GM19099 (cell line): ENCODE measurements at regions not wholly inside any gene's neighbourhood (a gene's known extent, or its start where the extent isn't known, plus 50 kb on each side); places are given as distances from the start of the nearest gene placed in this dataset.

Experiments
- POLR2A ChIP-seq: IDR thresholded peaks from 3 replicates; pipeline ENCODE4 v1.6.1; 2011; ENCODE audit warnings: low read depth; ENCODE audit not compliant: insufficient read length; ENCODE audit errors: extremely low read depth

GRCh38 chr9:99449726-99450125, 227.6 kb downstream of the SEC61B start:
- no peak for TF ChIP-seq POLR2A

- no peak for TF ChIP-seq POLR2A
Observed at GRCh38 chr9:99451112-99451606, 229.1 kb downstream of the SEC61B start.

DNA sequence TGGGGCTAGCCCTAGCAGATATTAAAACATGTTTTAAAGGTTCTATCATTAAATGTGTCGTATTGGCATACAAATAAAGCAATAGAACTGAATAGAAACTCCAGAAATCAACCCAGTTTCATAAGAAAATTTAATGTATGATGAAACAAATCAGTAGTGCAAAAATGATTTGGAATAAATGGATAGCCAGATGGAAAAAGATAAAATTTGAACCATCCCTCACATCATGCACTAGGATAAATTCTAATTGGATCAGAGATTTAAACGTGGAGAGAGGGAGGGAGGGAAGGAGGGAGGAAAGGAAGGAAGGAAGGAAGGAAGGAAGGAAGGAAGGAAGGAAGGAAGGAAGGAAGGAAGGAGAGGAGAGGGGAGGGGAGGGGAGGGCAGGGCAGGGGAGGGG, 235.3 kb downstream of the SEC61B start:
- TF ChIP-seq POLR2A: no peak

GRCh38 chr9:99457981-99458380, 235.9 kb downstream of the SEC61B start:
- TF ChIP-seq POLR2A: no peak

GRCh38 chr9:99459919-99460318, 237.8 kb downstream of the SEC61B start:
- no peak for TF ChIP-seq POLR2A

DNA sequence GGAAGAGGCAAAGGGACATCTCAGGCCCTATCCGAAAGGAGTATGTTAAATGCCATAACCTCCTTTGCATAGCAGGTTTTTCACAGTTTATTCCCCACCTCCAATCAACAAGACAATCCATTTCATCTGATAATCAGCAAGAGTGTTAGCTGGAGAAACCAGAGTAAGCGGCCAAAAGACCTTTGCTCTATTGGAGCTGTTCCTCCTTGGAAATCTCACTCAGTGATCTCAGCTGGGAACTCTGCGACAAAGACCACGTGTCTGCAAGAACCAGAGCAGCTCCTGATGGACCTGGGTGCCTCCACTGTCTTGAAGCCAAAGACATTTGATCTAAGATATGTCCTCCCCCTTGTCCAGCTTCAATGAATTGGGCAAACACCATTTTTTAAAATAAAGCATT, 241.0 kb downstream of the SEC61B start:
- TF ChIP-seq POLR2A: no peak

- TF ChIP-seq POLR2A: no peak
Observed at GRCh38 chr9:99464568-99464967, 242.5 kb downstream of the SEC61B start.

- TF ChIP-seq POLR2A: no peak
Observed at GRCh38 chr9:99465231-99465907, 243.3 kb downstream of the SEC61B start.

- no peak for TF ChIP-seq POLR2A
Observed at GRCh38 chr9:99466104-99466503, 244.0 kb downstream of the SEC61B start.

DNA sequence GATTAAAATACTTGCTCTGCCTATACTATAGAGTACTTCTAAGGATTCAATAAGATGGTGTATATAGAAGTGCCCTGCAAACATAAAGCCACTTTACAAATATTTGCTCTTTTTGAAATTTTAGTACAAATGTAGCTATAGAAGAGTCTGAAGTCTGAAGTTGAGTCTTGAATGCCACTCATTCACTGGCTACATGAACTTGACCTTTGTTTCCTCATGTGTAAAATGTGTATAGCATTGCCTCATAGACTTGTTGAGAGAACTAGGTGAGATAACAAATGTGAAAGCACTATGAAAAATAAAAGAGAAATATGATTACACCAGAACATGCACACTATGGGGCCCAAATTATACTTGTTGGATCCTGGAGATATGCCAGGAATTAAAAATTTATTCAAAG, 244.7 kb downstream of the SEC61B start:
- no peak for TF ChIP-seq POLR2A

DNA sequence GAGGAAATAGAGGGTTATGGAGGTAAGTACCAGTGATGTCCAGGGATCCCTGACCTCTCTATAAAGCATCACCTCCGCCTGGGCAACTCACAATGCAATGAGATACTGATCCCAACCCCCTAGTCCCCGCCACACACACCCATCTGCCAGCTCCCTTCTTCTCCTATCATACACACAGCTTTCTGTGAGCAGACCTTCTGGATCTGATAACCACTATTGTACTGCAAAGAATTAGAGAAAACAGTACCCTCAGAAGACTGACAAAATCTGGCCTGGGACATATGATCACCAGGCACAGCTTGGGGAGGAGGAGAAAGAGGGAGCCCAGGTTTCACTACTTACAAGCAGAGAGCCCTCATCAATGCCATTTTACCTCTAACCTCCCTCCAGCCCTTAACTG, 249.0 kb downstream of the SEC61B start:
- no peak for TF ChIP-seq POLR2A

- TF ChIP-seq POLR2A: no peak
Observed at GRCh38 chr9:99472240-99472915, 250.3 kb downstream of the SEC61B start.

- TF ChIP-seq POLR2A: no peak
Observed at GRCh38 chr9:99472916-99473245, 250.8 kb downstream of the SEC61B start.

DNA sequence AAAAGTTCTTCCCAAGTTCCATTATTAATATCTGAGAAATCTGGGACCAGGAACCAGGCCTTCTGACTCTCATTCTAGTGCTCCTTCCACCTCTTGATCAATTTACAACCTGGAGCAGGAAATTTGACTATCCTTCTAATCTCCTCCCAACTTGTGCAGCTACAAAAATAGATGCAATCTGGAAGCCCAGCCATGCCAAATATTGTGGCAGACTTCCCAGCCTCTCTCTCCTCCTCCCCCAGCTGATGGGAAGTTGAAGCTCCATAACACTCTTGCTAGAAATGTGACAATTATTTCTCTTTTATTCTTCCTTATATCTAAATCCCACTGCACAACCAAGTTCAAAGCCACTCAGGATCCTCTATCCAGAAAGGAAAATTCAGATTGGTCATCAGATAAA, 252.1 kb downstream of the SEC61B start:
- TF ChIP-seq POLR2A: no peak

DNA sequence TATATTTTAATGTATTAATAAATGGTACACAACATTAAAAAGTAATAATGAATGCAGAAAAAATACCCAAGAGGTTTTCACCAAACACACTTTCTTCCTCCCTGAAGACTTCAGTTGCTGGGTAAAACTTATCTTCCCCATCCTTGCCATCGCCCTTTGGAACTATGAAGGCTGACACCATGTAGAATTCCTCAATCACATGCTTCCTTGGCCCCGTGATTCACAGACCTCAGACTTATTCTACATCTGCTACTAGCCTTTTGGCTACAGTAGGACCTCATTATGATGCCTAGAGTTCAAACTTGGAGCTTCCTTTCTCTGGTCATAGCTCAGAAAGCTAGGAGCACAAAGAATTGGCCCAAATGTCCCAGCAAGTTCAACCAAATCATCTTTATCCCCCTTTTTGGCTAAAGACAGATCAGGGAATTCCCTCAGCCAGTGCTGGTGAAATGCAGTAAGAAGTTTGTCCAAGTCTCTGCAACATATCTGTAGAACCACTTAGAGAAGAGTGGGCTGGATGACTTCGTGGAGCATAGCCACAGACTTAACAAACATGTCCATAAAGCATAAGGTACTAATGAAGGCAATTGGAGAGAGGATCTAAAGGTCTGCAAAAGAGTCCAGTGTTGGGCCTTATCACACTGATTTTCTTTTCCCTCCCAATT, 253.5 kb downstream of the SEC61B start:
- TF ChIP-seq POLR2A: no peak

GRCh38 chr9:99478469-99479027, 256.5 kb downstream of the SEC61B start:
- no peak for TF ChIP-seq POLR2A
